ENCODE measurements at regions not wholly inside any gene's neighbourhood (a gene's known extent, or its start where the extent isn't known, plus 50 kb on each side); places are given as distances from the start of the nearest gene placed in this dataset. TPM values are rescaled to one million over a fixed set of nuclear protein-coding genes. Genes with fewer than 3 reads are reported as not detected.

Small RNA genes in the stretch of these regions (small RNA-seq; reads per million reads assigned to genes)
- not detected for gene CYP46A4P

Measured in Karpas-422 (cell line).